HG03457 (cell line): ENCODE measurements at regions not wholly inside any gene's neighbourhood (a gene's known extent, or its start where the extent isn't known, plus 50 kb on each side); places are given as distances from the start of the nearest gene placed in this dataset.

ENCODE experiments used
- ATAC-seq: cut with Tn5 transposase; IDR thresholded peaks from one replicate; pipeline ENCODE4 v1.9.1; 2021; ENCODE audit warnings: moderate number of reproducible peaks; ENCODE audit not compliant: unreplicated experiment

- ATAC-seq, result no peak
Observed at GRCh38 chr5:166050531-166050930, 2240.9 kb upstream of the WWC1 start.

GRCh38 chr5:166058660-166059059, 2232.8 kb upstream of the WWC1 start:
- ATAC-seq, result no peak

- no peak for ATAC-seq
Observed at GRCh38 chr5:166062094-166062493, 2229.4 kb upstream of the WWC1 start.

GRCh38 chr5:166062719-166063118, 2228.7 kb upstream of the WWC1 start:
- ATAC-seq, result no peak

- no peak for ATAC-seq
Observed at GRCh38 chr5:166063261-166063660, 2228.2 kb upstream of the WWC1 start.

- no peak for ATAC-seq
Observed at GRCh38 chr5:166068547-166069335, 2222.7 kb upstream of the WWC1 start.

- ATAC-seq, result no peak
Observed at GRCh38 chr5:166073901-166074581, 2217.4 kb upstream of the WWC1 start.

- ATAC-seq, result no peak
Observed at GRCh38 chr5:166074582-166075481, 2216.6 kb upstream of the WWC1 start.

GRCh38 chr5:166083183-166083959, 2208.1 kb upstream of the WWC1 start:
- no peak for ATAC-seq

GRCh38 chr5:166086568-166086967, 2204.9 kb upstream of the WWC1 start:
- no peak for ATAC-seq

GRCh38 chr5:166088389-166089039, 2202.9 kb upstream of the WWC1 start:
- ATAC-seq, result no peak

- ATAC-seq, result no peak
Observed at GRCh38 chr5:166091931-166092330, 2199.5 kb upstream of the WWC1 start.

GRCh38 chr5:166093312-166093711, 2198.1 kb upstream of the WWC1 start:
- no peak for ATAC-seq

GRCh38 chr5:166102947-166103346, 2188.5 kb upstream of the WWC1 start:
- ATAC-seq, result no peak

GRCh38 chr5:166111021-166111420, 2180.4 kb upstream of the WWC1 start:
- ATAC-seq, result no peak

- ATAC-seq, result no peak
Observed at GRCh38 chr5:166117072-166118066, 2174.1 kb upstream of the WWC1 start.

- no peak for ATAC-seq
Observed at GRCh38 chr5:166119506-166119905, 2171.9 kb upstream of the WWC1 start.

- no peak for ATAC-seq
Observed at GRCh38 chr5:166123717-166124116, 2167.7 kb upstream of the WWC1 start.
